ENCODE measurements at regions not wholly inside any gene's neighbourhood (a gene's known extent, or its start where the extent isn't known, plus 50 kb on each side); places are given as distances from the start of the nearest gene placed in this dataset.

GRCh38 chr2:118627156-118627555 is 220.3 kb downstream of the EN1 start:
- no peak for TF ChIP-seq CTCF (IDR thresholded peaks at IDR 0.05; ENCODE audit: low read depth, low read length)
- no peak overlapping the region for H3K4me3 ChIP-seq (ENCODE audit: low read depth, low read length)

- H3K4me3 ChIP-seq (ENCODE audit: low read depth, low read length) = no peak overlapping the region
- TF ChIP-seq CTCF (IDR thresholded peaks at IDR 0.05; ENCODE audit: low read depth, low read length) = no peak
These were observed 224.5 kb downstream of the EN1 start for GRCh38 chr2:118622913-118623312.

GRCh38 chr2:118622108-118622507 is 225.3 kb downstream of the EN1 start:
- H3K4me3 ChIP-seq (ENCODE audit: low read depth, low read length) = no peak overlapping the region
- TF ChIP-seq CTCF (IDR thresholded peaks at IDR 0.05; ENCODE audit: low read depth, low read length) = no peak

GRCh38 chr2:118618279-118618678 is 229.2 kb downstream of the EN1 start:
- no peak for TF ChIP-seq CTCF (IDR thresholded peaks at IDR 0.05; ENCODE audit: low read depth, low read length)
- H3K4me3 ChIP-seq (ENCODE audit: low read depth, low read length) = no peak overlapping the region

- TF ChIP-seq CTCF (IDR thresholded peaks at IDR 0.05; ENCODE audit: low read depth, low read length) = no peak
- H3K4me3 ChIP-seq (ENCODE audit: low read depth, low read length) = no peak overlapping the region
These were observed 231.0 kb downstream of the EN1 start for GRCh38 chr2:118616432-118616831.

- no peak for TF ChIP-seq CTCF (IDR thresholded peaks at IDR 0.05; ENCODE audit: low read depth, low read length)
- no peak overlapping the region for H3K4me3 ChIP-seq (ENCODE audit: low read depth, low read length)
These were observed 232.6 kb downstream of the EN1 start for GRCh38 chr2:118614841-118615271.

- no peak overlapping the region for H3K4me3 ChIP-seq (ENCODE audit: low read depth, low read length)
- no peak for TF ChIP-seq CTCF (IDR thresholded peaks at IDR 0.05; ENCODE audit: low read depth, low read length)
These were observed 233.7 kb downstream of the EN1 start for GRCh38 chr2:118613737-118614136.
